Osteoblast (primary cell): ENCODE measurements at regions not wholly inside any gene's neighbourhood (a gene's known extent, or its start where the extent isn't known, plus 50 kb on each side); places are given as distances from the start of the nearest gene placed in this dataset.

ENCODE experiments used
- DNase-seq: peaks from one replicate; pipeline ENCODE4 v3.0.0; 2011; ENCODE audit warnings: low spot score, mixed read lengths; ENCODE audit not compliant: insufficient read length; ENCODE audit errors: missing footprints
- H2AFZ ChIP-seq: 2 replicates; pipeline ENCODE4 v1.6.0; 2011; ENCODE audit warnings: mild to moderate bottlenecking, low read length
- H3K27ac ChIP-seq: 2 replicates; pipeline ENCODE4 v1.5.1; 2011; ENCODE audit warnings: mild to moderate bottlenecking, low read depth, low read length, moderate library complexity
- H3K27me3 ChIP-seq: 2 replicates; pipeline ENCODE4 v1.6.0; 2012; ENCODE audit warnings: mild to moderate bottlenecking, control low read depth, inconsistent platforms, low read length, moderate library complexity; ENCODE audit not compliant: insufficient read depth
- H3K36me3 ChIP-seq: 2 replicates; pipeline ENCODE4 v1.5.1; 2011; ENCODE audit warnings: mild to moderate bottlenecking, low read length, control low read depth, moderate library complexity; ENCODE audit not compliant: insufficient read depth
- H3K4me1 ChIP-seq: 2 replicates; pipeline ENCODE4 v1.5.1; 2011; ENCODE audit warnings: mild to moderate bottlenecking, low read length, control low read depth, moderate library complexity; ENCODE audit not compliant: insufficient read depth
- H3K4me2 ChIP-seq: 2 replicates; pipeline ENCODE4 v1.6.0; 2011; ENCODE audit warnings: mild to moderate bottlenecking, low read length; ENCODE audit not compliant: insufficient read depth
- H3K4me3 ChIP-seq: fragments of 200-600 bp; sonication (generic); 3 replicates; pipeline ENCODE4 v1.5.1; 2012; ENCODE audit warnings: mild to moderate bottlenecking, low read length, inconsistent platforms; ENCODE audit not compliant: insufficient read depth
- H3K79me2 ChIP-seq: 2 replicates; pipeline ENCODE4 v1.6.0; 2012; ENCODE audit warnings: mild to moderate bottlenecking, low read length, control low read depth, inconsistent platforms; ENCODE audit not compliant: insufficient read depth
- H3K9me3 ChIP-seq: 2 replicates; pipeline ENCODE4 v1.5.1; 2011; ENCODE audit warnings: low read depth, low read length, control low read depth
- H4K20me1 ChIP-seq: 2 replicates; pipeline ENCODE4 v1.6.0; 2012; ENCODE audit warnings: mild to moderate bottlenecking, low read length, control low read depth; ENCODE audit not compliant: insufficient read depth
- TF ChIP-seq, protein P1 (sequence below): IDR thresholded peaks from 2 replicates; pipeline ENCODE4 v1.5.1; 2011; ENCODE audit warnings: mild to moderate bottlenecking, low read depth, low read length, moderate library complexity; ENCODE audit errors: extremely low read depth

GRCh38 chr1:118370861-118371260, 185.8 kb upstream of the SPAG17 start:
- Histone ChIP-seq H3K4me3 (no peak overlapping the region), H2AFZ (no peak overlapping the region), H3K9me3 (no peaks in the 10 kb centered on the region), H3K36me3 (no peaks in the 10 kb centered on the region), H3K79me2 (no peaks in the 10 kb centered on the region), H3K4me2 (no peak overlapping the region), H3K4me1 (no peaks in the 10 kb centered on the region), H4K20me1 (no peaks in the 10 kb centered on the region), H3K27ac (no peak overlapping the region), H3K27me3 (no peaks in the 10 kb centered on the region)
- DNase-seq: no peak
- TF ChIP-seq, protein P1, sequence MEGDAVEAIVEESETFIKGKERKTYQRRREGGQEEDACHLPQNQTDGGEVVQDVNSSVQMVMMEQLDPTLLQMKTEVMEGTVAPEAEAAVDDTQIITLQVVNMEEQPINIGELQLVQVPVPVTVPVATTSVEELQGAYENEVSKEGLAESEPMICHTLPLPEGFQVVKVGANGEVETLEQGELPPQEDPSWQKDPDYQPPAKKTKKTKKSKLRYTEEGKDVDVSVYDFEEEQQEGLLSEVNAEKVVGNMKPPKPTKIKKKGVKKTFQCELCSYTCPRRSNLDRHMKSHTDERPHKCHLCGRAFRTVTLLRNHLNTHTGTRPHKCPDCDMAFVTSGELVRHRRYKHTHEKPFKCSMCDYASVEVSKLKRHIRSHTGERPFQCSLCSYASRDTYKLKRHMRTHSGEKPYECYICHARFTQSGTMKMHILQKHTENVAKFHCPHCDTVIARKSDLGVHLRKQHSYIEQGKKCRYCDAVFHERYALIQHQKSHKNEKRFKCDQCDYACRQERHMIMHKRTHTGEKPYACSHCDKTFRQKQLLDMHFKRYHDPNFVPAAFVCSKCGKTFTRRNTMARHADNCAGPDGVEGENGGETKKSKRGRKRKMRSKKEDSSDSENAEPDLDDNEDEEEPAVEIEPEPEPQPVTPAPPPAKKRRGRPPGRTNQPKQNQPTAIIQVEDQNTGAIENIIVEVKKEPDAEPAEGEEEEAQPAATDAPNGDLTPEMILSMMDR: no peak

- no peak overlapping the region for H3K4me3 ChIP-seq
- H3K36me3 ChIP-seq: no peaks in the 10 kb centered on the region
- TF ChIP-seq, protein P1: no peak
- peaks cover 8% of the 10 kb centered on the region for H3K9me3 ChIP-seq
- H3K4me1 ChIP-seq: no peaks in the 10 kb centered on the region
- H4K20me1 ChIP-seq: no peaks in the 10 kb centered on the region
- H3K4me2 ChIP-seq: no peak overlapping the region
- H3K27ac ChIP-seq: no peak overlapping the region
- no peaks in the 10 kb centered on the region for H3K79me2 ChIP-seq
- no peak overlapping the region for H2AFZ ChIP-seq
- no peaks in the 10 kb centered on the region for H3K27me3 ChIP-seq
- no peak for DNase-seq
Measured at GRCh38 chr1:118366286-118366685, 181.3 kb upstream of the SPAG17 start.

DNA sequence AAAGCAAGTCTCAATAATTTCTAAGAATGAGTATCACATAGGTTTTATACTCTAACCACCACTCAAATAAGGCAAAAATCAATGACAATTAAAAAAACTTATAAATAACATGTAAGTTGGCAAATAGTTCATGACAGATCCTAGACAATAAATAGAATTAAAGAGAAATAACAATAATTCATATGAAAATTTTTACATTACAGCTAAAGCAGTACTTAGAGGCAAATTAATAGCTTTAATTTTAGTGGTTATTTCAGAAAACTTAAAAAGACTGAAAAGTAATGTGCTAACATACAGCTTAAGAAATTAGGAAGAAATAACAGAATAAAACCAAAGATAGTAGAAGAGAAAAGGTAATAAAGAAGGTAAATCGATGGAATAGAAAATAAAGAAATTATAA, 179.9 kb upstream of the SPAG17 start:
- TF ChIP-seq, protein P1: no peak
- no peak overlapping the region for H2AFZ ChIP-seq
- no peaks in the 10 kb centered on the region for H3K27me3 ChIP-seq
- no peaks in the 10 kb centered on the region for H3K79me2 ChIP-seq
- DNase-seq: no peak
- no peak overlapping the region for H3K4me3 ChIP-seq
- H3K4me2 ChIP-seq: no peak overlapping the region
- no peaks in the 10 kb centered on the region for H3K36me3 ChIP-seq
- H4K20me1 ChIP-seq: no peaks in the 10 kb centered on the region
- H3K27ac ChIP-seq: no peak overlapping the region
- H3K4me1 ChIP-seq: peaks cover 4% of the 10 kb centered on the region
- peaks cover 8% of the 10 kb centered on the region for H3K9me3 ChIP-seq

GRCh38 chr1:118363396-118363795, 178.4 kb upstream of the SPAG17 start:
- Histone ChIP-seq H3K4me3 (no peak overlapping the region), H3K79me2 (no peaks in the 10 kb centered on the region), H3K4me2 (no peak overlapping the region), H3K27me3 (no peaks in the 10 kb centered on the region), H2AFZ (no peak overlapping the region), H3K9me3 (peaks cover 8% of the 10 kb centered on the region), H4K20me1 (no peaks in the 10 kb centered on the region), H3K4me1 (peaks cover 4% of the 10 kb centered on the region), H3K36me3 (no peaks in the 10 kb centered on the region), H3K27ac (no peak overlapping the region)
- no peak for DNase-seq
- TF ChIP-seq, protein P1: no peak
